HG03095 (cell line): ENCODE measurements at regions not wholly inside any gene's neighbourhood (a gene's known extent, or its start where the extent isn't known, plus 50 kb on each side); places are given as distances from the start of the nearest gene placed in this dataset.

Source experiments
- ATAC-seq: cut with Tn5 transposase; IDR thresholded peaks from one replicate; pipeline ENCODE4 v1.9.1; 2021; ENCODE audit warnings: moderate library complexity; ENCODE audit not compliant: unreplicated experiment

GRCh38 chr3:170784406-170784805 lies 85.6 kb downstream of the RPL22L1 start:
- no peak for ATAC-seq

- ATAC-seq = no peak
Observed at GRCh38 chr3:170780955-170781354, 89.0 kb downstream of the RPL22L1 start.

GRCh38 chr3:170780471-170780870 lies 89.5 kb downstream of the RPL22L1 start:
- no peak for ATAC-seq

- no peak for ATAC-seq
Observed at GRCh38 chr3:170778240-170779217, 91.5 kb downstream of the RPL22L1 start.

GRCh38 chr3:170777564-170777926 lies 92.5 kb downstream of the RPL22L1 start:
- no peak for ATAC-seq

- no peak for ATAC-seq
Observed at GRCh38 chr3:170776887-170777563, 93.0 kb downstream of the RPL22L1 start.

- ATAC-seq = no peak
Observed at GRCh38 chr3:170773682-170774425, 96.1 kb downstream of the RPL22L1 start.

GRCh38 chr3:170772175-170772574 lies 97.8 kb downstream of the RPL22L1 start:
- no peak for ATAC-seq

- ATAC-seq = no peak
Observed at GRCh38 chr3:170768334-170768801, 101.6 kb downstream of the RPL22L1 start.

- ATAC-seq = no peak
Observed at GRCh38 chr3:170767576-170767941, 102.4 kb downstream of the RPL22L1 start.

- ATAC-seq = no peak
Observed at GRCh38 chr3:170766823-170767575, 103.0 kb downstream of the RPL22L1 start.

- no peak for ATAC-seq
Observed at GRCh38 chr3:170766253-170766652, 103.7 kb downstream of the RPL22L1 start.

GRCh38 chr3:170765419-170766078 lies 104.4 kb downstream of the RPL22L1 start:
- no peak for ATAC-seq

GRCh38 chr3:170764017-170764416 lies 106.0 kb downstream of the RPL22L1 start:
- no peak for ATAC-seq

- no peak for ATAC-seq
Observed at GRCh38 chr3:170762064-170762463, 107.9 kb downstream of the RPL22L1 start.

- no peak for ATAC-seq
Observed at GRCh38 chr3:170761103-170761502, 108.9 kb downstream of the RPL22L1 start.

GRCh38 chr3:170760174-170760526 lies 109.8 kb downstream of the RPL22L1 start:
- no peak for ATAC-seq

- ATAC-seq = no peak
Observed at GRCh38 chr3:170759511-170760173, 110.4 kb downstream of the RPL22L1 start.

- ATAC-seq = no peak
Observed at GRCh38 chr3:170757038-170757437, 113.0 kb downstream of the RPL22L1 start.

- ATAC-seq = no peak
Observed at GRCh38 chr3:170754311-170754693, 115.7 kb downstream of the RPL22L1 start.
